Mesenchymal stem cell (in vitro differentiated cells and primary cell): ENCODE measurements at regions not wholly inside any gene's neighbourhood (a gene's known extent, or its start where the extent isn't known, plus 50 kb on each side); places are given as distances from the start of the nearest gene placed in this dataset.

ENCODE experiments used
- DNase-seq: peaks from one replicate; pipeline ENCODE4 v3.0.0-alpha.2; 2013
- H2AFZ ChIP-seq: one replicate; pipeline ENCODE4 v1.6.1; 2013; ENCODE audit warnings: low read depth, mild to moderate bottlenecking, control low read depth, inconsistent platforms, low read length, moderate library complexity
- H2AK5ac ChIP-seq: 2 replicates; pipeline ENCODE4 v1.6.1; 2013; ENCODE audit warnings: low read length, moderate library complexity, mild to moderate bottlenecking, inconsistent platforms; ENCODE audit not compliant: severe bottlenecking
- H2BK120ac ChIP-seq: one replicate; pipeline ENCODE4 v1.6.1; 2013; ENCODE audit warnings: low read depth, mild to moderate bottlenecking, inconsistent platforms, low read length, moderate library complexity
- H2BK12ac ChIP-seq, 2 experiments: one replicate each; pipeline ENCODE4 v1.6.1; 2013; ENCODE audit warnings: inconsistent platforms in 2 of 2, low read length in 2 of 2, mild to moderate bottlenecking in 2 of 2, moderate library complexity in 2 of 2, control low read depth in 1 of 2
- H2BK15ac ChIP-seq: one replicate; pipeline ENCODE4 v1.6.1; 2013; ENCODE audit warnings: mild to moderate bottlenecking, low read depth, inconsistent platforms; ENCODE audit not compliant: poor library complexity, severe bottlenecking
- H2BK5ac ChIP-seq: 2 replicates; pipeline ENCODE4 v1.6.1; 2013; ENCODE audit warnings: low read depth, mild to moderate bottlenecking, low read length, control low read depth, inconsistent platforms; ENCODE audit not compliant: poor library complexity, severe bottlenecking
- H3K14ac ChIP-seq, 2 experiments: one replicate each; pipeline ENCODE4 v1.6.1; 2013; ENCODE audit warnings: inconsistent platforms in 2 of 2, low read length in 2 of 2, control low read depth in 1 of 2, mild to moderate bottlenecking in 1 of 2, moderate library complexity in 1 of 2
- H3K18ac ChIP-seq, 2 experiments: one replicate each; pipeline ENCODE4 v1.6.1; 2013; ENCODE audit warnings: inconsistent platforms in 2 of 2, low read length in 2 of 2, control low read depth in 1 of 2, low read depth in 1 of 2, mild to moderate bottlenecking in 1 of 2
- H3K23ac ChIP-seq, 2 experiments: one replicate each; pipeline ENCODE4 v1.6.1; 2013; ENCODE audit warnings: inconsistent platforms in 2 of 2, low read length in 2 of 2, mild to moderate bottlenecking in 2 of 2, moderate library complexity in 2 of 2, control low read depth in 1 of 2
- H3K27ac ChIP-seq: 2 replicates; pipeline ENCODE4 v1.5.1; 2013; ENCODE audit warnings: mild to moderate bottlenecking, moderate library complexity, low read length, control low read depth, inconsistent platforms; ENCODE audit not compliant: poor library complexity, severe bottlenecking
- H3K27me3 ChIP-seq, 2 experiments: 2 replicates each; pipeline versions ENCODE4 v1.6.1 to v1.7.0; 2013; ENCODE audit warnings: low read length in 2 of 2, mild to moderate bottlenecking in 2 of 2, moderate library complexity in 2 of 2, control low read depth in 1 of 2, inconsistent platforms in 1 of 2; ENCODE audit not compliant: control insufficient read depth in 1 of 2, insufficient read depth in 1 of 2
- H3K36me3 ChIP-seq, 2 experiments: 2 replicates each; pipeline versions ENCODE4 v1.6.1 to v1.7.0; 2013; ENCODE audit warnings: low read length in 2 of 2, control low read depth in 1 of 2, inconsistent platforms in 1 of 2, low read depth in 1 of 2, mild to moderate bottlenecking in 1 of 2; ENCODE audit not compliant: insufficient read depth in 2 of 2, control insufficient read depth in 1 of 2
- H3K4ac ChIP-seq, 2 experiments: one replicate each; pipeline ENCODE4 v1.6.1; 2013; ENCODE audit warnings: inconsistent platforms in 2 of 2, low read length in 2 of 2, mild to moderate bottlenecking in 2 of 2, moderate library complexity in 2 of 2, control low read depth in 1 of 2, low read depth in 1 of 2
- H3K4me1 ChIP-seq: 2 replicates; pipeline ENCODE4 v1.6.1; 2013; ENCODE audit warnings: low read depth, low read length, control low read depth; ENCODE audit not compliant: control insufficient read depth, insufficient read depth
- H3K4me2 ChIP-seq: 2 replicates; pipeline ENCODE4 v1.6.1; 2013; ENCODE audit warnings: low read length, mild to moderate bottlenecking, inconsistent platforms; ENCODE audit not compliant: poor library complexity, severe bottlenecking
- H3K4me3 ChIP-seq, 2 experiments: 2 replicates each; pipeline versions ENCODE4 v1.5.1 to v1.7.0; 2013; ENCODE audit warnings: low read length in 2 of 2, mild to moderate bottlenecking in 2 of 2, control low read depth in 1 of 2, low read depth in 1 of 2; ENCODE audit not compliant: insufficient read depth in 1 of 2
- H3K79me1 ChIP-seq: replicated peaks from 2 replicates; pipeline ENCODE4 v1.6.1; 2013; ENCODE audit warnings: mild to moderate bottlenecking, control low read depth, low read length, inconsistent platforms; ENCODE audit not compliant: poor library complexity, severe bottlenecking
- H3K9ac ChIP-seq: 2 replicates; pipeline ENCODE4 v1.7.0; 2013; ENCODE audit warnings: mild to moderate bottlenecking, low read length, moderate library complexity
- H3K9me3 ChIP-seq: 2 replicates; pipeline ENCODE4 v1.7.0; 2013; ENCODE audit warnings: mild to moderate bottlenecking, low read length; ENCODE audit not compliant: control insufficient read depth
- H4K8ac ChIP-seq: one replicate; pipeline ENCODE4 v1.6.1; 2013; ENCODE audit warnings: inconsistent platforms, mild to moderate bottlenecking, low read length, moderate library complexity
- H4K91ac ChIP-seq: one replicate; pipeline ENCODE4 v1.6.1; 2013; ENCODE audit warnings: mild to moderate bottlenecking, low read length, inconsistent platforms
- WGBS: methylation state at CpG from one replicate; pipeline ENCODE4 v1.1.7; 2013; ENCODE audit warnings: mixed read lengths; 5-methylcytosine and 5-hydroxymethylcytosine counted together

DNA sequence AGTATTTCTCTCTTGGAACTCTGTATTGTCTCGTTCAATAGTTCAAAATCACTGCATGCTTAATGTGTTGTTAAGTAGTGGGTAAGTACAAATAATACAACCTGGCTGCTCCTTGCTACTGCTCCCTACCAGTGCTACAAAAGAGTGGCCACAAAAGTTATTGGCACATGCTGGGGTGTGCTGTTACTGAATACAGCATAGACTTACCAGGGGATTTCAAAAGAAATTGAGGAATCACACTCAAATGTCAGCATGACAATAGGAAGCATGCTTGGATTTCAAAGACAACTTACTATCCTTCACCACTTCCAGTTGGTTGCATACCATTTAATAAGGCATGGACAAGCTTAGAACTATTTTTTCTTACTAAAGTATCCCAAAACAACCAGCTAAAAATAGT, 1041.3 kb upstream of the SPRY2 start:
- Histone ChIP-seq H3K9ac (no peak overlapping the region), H3K4me3 (no peak overlapping the region), H2BK12ac (no peak overlapping the region), H2BK15ac (no peak overlapping the region), H3K27ac (no peak overlapping the region), H2BK120ac (no peak overlapping the region), H3K27me3 (no peaks in the 10 kb centered on the region), H2AK5ac (no peak overlapping the region), H4K91ac (no peak overlapping the region), H4K8ac (no peak overlapping the region), H3K9me3 (no peaks in the 10 kb centered on the region), H3K79me1 (no peaks in the 10 kb centered on the region), H3K14ac (no peak overlapping the region), H3K23ac (no peak overlapping the region), H3K4ac (no peak overlapping the region), H3K36me3 (no peaks in the 10 kb centered on the region), H3K18ac (no peak overlapping the region), H3K4me2 (no peak overlapping the region), H2BK5ac (no peak overlapping the region), H2AFZ (no peak overlapping the region), H3K4me1 (no peaks in the 10 kb centered on the region)
- WGBS = 80% methylated on average over 1 of the region's 1 CpG
- no peak for DNase-seq

DNA sequence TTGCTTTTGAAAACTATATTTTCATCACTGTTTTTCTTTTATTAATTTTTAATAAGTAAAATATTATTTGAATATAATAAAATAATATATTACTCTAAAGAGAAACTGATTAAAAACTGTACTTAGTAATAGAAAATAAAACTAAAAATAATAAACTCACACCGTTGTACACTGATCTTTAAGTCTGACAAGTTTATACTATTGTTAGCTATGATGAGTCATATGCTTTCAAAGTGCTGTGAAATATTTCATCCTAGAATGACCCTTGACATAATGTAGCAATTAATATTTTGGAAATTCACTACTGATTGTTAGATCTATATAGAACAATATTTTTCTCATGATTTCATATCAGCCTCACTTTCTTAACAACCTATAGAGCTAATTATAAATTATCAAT, 1040.6 kb upstream of the SPRY2 start:
- H3K23ac ChIP-seq = no peak overlapping the region
- H2AK5ac ChIP-seq = no peak overlapping the region
- no peak overlapping the region for H4K91ac ChIP-seq
- no peak overlapping the region for H2BK12ac ChIP-seq
- no peak overlapping the region for H3K18ac ChIP-seq
- no peak overlapping the region for H2AFZ ChIP-seq
- no peak overlapping the region for H2BK5ac ChIP-seq
- WGBS = no CpG with 5 or more reads among the region's 1 CpG
- H3K4me2 ChIP-seq = no peak overlapping the region
- DNase-seq = no peak
- H3K9ac ChIP-seq = no peak overlapping the region
- no peak overlapping the region for H3K27ac ChIP-seq
- no peak overlapping the region for H2BK120ac ChIP-seq
- H3K14ac ChIP-seq = no peak overlapping the region
- no peaks in the 10 kb centered on the region for H3K4me1 ChIP-seq
- no peak overlapping the region for H3K4me3 ChIP-seq
- no peak overlapping the region for H3K4ac ChIP-seq
- H3K79me1 ChIP-seq = no peaks in the 10 kb centered on the region
- H3K9me3 ChIP-seq = no peaks in the 10 kb centered on the region
- H4K8ac ChIP-seq = no peak overlapping the region
- no peak overlapping the region for H2BK15ac ChIP-seq
- H3K36me3 ChIP-seq = no peaks in the 10 kb centered on the region
- H3K27me3 ChIP-seq = no peaks in the 10 kb centered on the region

DNA sequence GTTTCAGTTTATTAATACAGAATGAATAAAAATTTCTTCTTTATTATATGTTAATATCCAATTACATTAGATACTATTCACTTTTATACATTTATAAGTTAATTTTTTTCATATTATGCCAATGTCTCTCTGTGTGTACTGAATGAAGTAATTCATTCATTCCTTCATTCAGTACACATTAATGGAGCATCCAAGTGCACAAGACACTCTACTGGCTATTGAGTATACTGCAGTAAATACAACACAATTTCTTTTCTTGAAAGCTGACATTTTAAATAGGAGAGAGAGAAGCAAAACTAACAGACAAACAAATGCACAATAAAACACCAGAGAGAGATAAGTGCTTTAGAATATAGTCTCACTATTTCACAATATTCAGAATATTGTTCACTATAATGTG, 1038.3 kb upstream of the SPRY2 start:
- Histone ChIP-seq H3K14ac (no peak overlapping the region), H2BK5ac (no peak overlapping the region), H3K4me3 (no peak overlapping the region), H2AFZ (no peak overlapping the region), H3K18ac (no peak overlapping the region), H4K91ac (no peak overlapping the region), H2BK15ac (no peak overlapping the region), H3K23ac (no peak overlapping the region), H3K79me1 (no peaks in the 10 kb centered on the region), H3K27me3 (no peaks in the 10 kb centered on the region), H3K9me3 (no peaks in the 10 kb centered on the region), H2AK5ac (no peak overlapping the region), H3K4me1 (no peaks in the 10 kb centered on the region), H3K27ac (no peak overlapping the region), H3K36me3 (no peaks in the 10 kb centered on the region), H4K8ac (no peak overlapping the region), H2BK120ac (no peak overlapping the region), H3K4me2 (no peak overlapping the region), H2BK12ac (no peak overlapping the region), H3K4ac (no peak overlapping the region), H3K9ac (no peak overlapping the region)
- DNase-seq = no peak

DNA sequence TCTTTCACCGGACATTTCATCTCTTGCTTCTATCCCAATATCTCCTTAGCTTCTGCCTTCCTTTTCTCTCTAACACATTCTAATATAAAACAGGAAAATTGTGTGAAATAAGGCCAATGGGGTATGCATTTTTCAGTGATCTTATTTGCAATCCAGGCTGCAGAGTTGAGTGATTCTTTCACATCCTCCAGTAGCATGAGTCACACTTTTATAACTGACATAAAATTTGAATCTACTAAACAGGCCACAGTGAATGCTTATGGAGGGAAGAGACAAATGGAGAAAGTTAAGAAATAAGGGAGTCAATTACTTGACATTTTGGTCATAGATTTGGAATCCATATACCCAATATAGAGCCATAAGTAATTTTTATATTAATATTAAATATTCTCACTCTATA, 1037.0 kb upstream of the SPRY2 start:
- Histone ChIP-seq H3K18ac (no peak overlapping the region), H4K91ac (no peak overlapping the region), H3K27me3 (no peaks in the 10 kb centered on the region), H3K9ac (no peak overlapping the region), H3K36me3 (no peaks in the 10 kb centered on the region), H3K4ac (no peak overlapping the region), H3K14ac (no peak overlapping the region), H2BK120ac (no peak overlapping the region), H3K79me1 (no peaks in the 10 kb centered on the region), H3K9me3 (no peaks in the 10 kb centered on the region), H3K4me3 (no peak overlapping the region), H3K4me2 (no peak overlapping the region), H3K27ac (no peak overlapping the region), H2BK15ac (no peak overlapping the region), H2BK12ac (no peak overlapping the region), H2AK5ac (no peak overlapping the region), H2BK5ac (no peak overlapping the region), H3K4me1 (no peaks in the 10 kb centered on the region), H4K8ac (no peak overlapping the region), H2AFZ (no peak overlapping the region), H3K23ac (no peak overlapping the region)
- 100% methylated on average over 1 of the region's 1 CpG for WGBS
- DNase-seq = no peak
